Head of caudate nucleus (tissue), 42 donors: ENCODE measurements at regions not wholly inside any gene's neighbourhood (a gene's known extent, or its start where the extent isn't known, plus 50 kb on each side); places are given as distances from the start of the nearest gene placed in this dataset.
"Not testable (repeated sequence)": the region's sequence is repeated elsewhere in the genome, so short reads cannot be mapped to it uniquely, and the experiment has no call there.

Experiments used
- DNase-seq, 42 donors: peaks; one replicate each; pipeline versions ENCODE4 v3.0.0 to v3.0.0-alpha.2; 2020 to 2021; ENCODE audit warnings: mixed read lengths in 7 of 42
- intact Hi-C: fragments of 100-400 bp; cut with DNase I; formaldehyde crosslinking; loops from one replicate; pipeline ENCODE4 v1.15.0; 2022

DNA sequence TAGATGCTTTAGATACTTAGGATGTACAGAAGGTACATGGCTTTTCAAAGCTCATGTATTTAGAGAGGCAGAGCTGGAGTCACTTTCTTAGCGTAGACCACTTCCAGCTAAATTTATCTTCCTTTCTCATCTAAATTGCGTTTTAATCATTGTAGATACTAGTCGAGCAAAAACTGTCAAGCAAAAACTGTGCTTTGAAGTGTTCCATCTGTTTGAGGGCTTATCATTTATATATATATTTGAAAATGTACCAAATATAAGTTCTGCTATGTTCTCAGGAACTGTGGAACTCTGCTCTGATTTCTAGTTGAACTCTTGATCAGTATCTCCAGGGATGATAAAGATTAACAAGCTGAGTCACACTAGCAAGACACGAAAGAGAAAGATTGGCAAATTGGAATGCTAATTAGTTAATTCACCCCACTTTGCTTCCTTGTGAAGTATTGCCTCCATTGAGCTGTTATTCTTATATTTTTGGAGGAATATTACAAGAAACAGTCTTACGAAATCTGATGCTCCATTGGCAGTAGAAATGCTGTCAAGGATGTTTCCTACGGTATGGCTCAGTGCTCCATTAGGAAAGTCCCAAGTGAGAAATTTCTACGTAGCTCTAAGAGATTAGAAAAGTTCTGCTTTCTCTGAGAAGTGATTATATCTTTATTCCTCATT, 310.7 kb downstream of the AEBP2 start:
- DNase-seq, result no peak
- intact Hi-C loops, result no loop called here

- intact Hi-C loops, result no loop called here
Measured at GRCh38 chr12:19751078-19751477, 311.8 kb downstream of the AEBP2 start.

DNA sequence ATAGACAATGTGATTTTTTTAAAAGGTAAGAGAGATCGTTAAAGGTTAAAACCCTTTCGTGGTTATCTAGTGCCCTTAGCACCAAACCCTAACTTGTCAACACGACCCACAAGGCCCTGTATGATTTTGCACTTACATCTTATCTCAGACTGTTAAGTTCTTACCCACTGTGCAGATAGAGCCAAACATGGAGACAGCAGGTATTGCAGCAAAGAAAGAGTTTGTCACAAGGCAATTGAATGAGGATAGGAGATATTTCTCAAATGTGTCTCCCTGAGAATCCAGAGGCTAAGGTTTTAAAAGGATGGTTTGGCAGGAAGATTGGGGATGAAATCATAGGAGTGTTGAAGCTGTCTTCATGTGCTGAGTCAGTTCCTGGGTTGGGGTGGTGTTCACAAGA, 313.4 kb downstream of the AEBP2 start:
- intact Hi-C loops, result no loop called here
- DNase-seq, result no peak

More at GRCh38 chr12:19751078-19751477, 311.8 kb downstream of the AEBP2 start:
- DNase-seq, result no peak

- intact Hi-C loops, result no loop called here
- no peak for DNase-seq
Measured at GRCh38 chr12:19755136-19755535, 315.8 kb downstream of the AEBP2 start.

DNA sequence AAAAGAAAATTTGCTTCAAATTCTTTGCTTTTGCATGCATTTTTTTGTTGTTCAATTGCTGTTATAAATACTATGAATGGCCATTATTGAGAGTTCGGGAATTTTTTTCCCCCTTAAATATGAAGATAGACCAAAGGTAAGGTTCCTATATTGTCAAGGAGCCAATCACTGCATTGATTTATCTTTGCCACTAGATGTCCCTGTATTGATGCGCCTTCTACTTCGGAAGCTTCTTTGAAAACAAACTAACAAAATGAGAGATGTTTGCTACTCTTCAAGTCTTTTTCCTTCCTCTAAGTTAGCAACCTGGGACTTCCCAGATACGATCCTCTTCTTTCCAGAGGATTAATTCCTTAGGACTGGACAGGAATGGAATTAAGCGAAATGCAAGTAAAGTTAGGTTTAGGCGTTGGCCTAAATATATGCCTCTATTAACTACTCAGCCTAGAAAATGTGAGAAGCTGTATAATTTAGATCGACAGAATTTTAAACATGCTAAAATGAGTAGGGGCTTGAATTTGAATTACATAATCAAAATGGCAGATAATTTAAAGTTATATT, 318.1 kb downstream of the AEBP2 start:
- no peak for DNase-seq
- intact Hi-C loops, result no loop called here

DNA sequence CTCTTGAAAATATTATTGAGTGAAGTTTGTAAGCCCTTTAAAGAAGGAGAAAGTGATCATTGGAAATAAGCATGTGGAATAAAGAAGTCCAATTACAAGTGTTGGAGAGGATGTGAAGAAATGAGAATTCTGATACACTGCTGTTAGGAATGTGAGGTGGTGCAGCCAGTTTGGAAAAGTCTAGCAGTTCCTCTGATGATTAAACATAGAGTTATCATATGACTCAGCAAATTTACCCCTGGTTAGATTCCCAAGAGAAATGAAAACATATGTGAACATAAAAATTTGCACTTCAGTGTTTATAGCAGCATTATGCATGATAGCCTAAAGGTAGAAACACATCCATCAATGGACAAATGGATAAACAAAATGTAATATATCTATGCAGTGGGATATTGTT, 319.9 kb downstream of the AEBP2 start:
- no peak for DNase-seq
- intact Hi-C loops, result no loop called here

DNA sequence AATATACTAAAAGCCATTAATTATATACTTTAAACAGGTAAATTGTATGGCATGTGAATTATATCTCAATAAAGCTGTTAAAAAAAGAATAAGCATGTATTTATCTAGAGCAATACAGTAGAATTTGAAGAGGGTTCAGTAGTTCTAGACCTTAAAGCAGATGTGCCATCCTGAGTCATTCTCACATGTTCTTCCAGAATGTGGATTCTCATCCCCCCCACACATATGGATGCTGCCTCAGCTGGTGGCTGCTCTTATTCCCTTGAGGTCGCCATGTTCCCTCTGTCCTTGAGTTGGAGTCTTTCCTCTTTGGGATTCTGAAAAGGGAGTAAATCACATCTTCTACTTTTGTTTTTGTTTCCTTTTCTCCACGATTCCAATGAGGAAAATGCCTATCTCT, 321.3 kb downstream of the AEBP2 start:
- intact Hi-C loops, result no loop called here
- no peak for DNase-seq

GRCh38 chr12:19761463-19761862, 322.2 kb downstream of the AEBP2 start:
- DNase-seq, result no peak
- intact Hi-C loops, result no loop called here

- intact Hi-C loops, result no loop called here
Measured at GRCh38 chr12:19763488-19763887, 324.2 kb downstream of the AEBP2 start.

DNA sequence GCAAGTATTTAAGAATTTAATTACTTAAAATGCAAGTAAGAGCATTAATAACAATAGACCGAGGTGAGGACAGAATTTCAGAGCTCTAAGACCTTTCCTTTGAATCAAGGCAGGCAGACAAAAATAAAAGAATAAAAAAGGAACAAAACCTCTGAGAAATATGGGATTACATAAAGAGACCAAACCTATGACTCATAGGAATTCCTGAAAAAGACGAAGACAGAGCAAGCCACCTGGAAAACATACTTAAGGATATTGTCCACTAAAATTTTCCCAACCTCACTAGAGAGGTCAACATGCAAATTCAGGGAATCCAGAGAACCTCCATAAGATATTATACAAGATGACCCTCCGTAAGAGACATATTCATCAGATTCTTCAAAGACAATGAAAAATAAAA, 325.1 kb downstream of the AEBP2 start:
- intact Hi-C loops, result no loop called here
- DNase-seq, result no peak

More at GRCh38 chr12:19763488-19763887, 324.2 kb downstream of the AEBP2 start:
- peak in 1 of 42 donors; percentile 33 for DNase-seq

DNA sequence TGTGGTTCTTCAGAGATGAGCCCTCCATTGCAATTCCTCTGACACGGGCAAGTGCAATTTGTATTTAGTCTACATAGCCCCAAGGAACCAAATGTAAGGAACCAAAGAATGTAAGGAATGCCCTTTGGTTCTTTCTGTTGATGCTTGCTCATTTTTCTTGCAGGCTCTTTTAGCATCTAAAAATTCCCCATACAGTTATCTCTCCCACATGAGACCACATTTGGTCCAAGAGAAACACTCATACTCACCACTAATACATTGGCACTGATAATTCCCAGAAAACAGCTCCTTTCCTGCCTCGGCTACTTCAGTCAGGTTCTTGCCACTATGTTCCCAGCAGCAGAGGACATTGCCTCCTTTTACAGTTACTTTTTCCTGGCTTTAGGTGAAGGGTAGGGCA, 332.6 kb downstream of the AEBP2 start:
- intact Hi-C loops, result no loop called here
- DNase-seq, result no peak

- intact Hi-C loops, result no loop called here
- no peak for DNase-seq
Measured at GRCh38 chr12:19772776-19773175, 333.5 kb downstream of the AEBP2 start.

- DNase-seq, result no peak
- intact Hi-C loops, result no loop called here
Measured at GRCh38 chr12:19775241-19775640, 335.9 kb downstream of the AEBP2 start.

DNA sequence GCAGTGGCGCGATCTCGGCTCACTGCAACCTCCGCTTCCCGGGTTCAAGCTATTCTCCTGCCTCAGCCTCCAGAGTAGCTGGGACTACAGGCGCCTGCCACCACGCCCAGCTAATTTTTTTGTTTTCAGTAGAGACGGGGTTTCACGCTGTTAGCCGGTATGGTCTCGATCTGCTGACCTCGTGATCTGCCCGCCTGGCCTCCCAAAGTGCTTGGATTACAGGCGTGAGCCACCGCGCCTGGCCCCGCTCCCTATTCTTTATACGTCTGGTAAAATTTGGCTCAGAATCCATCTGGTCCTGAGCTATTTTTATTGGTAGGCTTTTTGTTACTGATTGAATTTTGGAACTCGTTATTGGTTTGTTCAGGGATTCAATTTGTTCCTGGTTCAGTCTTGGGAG, 336.7 kb downstream of the AEBP2 start:
- DNase-seq, intact Hi-C loops: not testable (repeated sequence)

- DNase-seq, result no peak
- intact Hi-C loops, result no loop called here
Measured at GRCh38 chr12:19778172-19778571, 338.9 kb downstream of the AEBP2 start.

DNA sequence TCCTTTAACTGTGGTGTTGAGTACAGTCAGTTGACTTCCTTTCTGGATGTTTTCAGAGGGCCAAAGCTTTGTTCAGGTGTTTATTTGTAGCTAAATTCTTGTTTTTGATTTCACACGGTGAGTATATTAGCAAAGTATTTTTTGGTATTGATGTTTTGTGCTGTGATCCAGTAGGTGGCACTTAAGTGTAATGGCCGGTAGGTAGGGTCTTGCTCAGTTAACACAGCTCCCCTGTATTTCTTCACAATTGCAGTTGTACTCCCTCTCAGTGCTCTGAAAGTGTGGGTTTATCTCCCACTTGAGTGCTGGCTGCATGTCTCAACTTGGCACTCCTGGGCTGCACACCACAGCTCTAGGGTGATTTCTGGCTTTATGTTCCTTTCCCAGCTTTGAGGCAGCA, 339.5 kb downstream of the AEBP2 start:
- intact Hi-C loops, result no loop called here
- DNase-seq, result no peak

GRCh38 chr12:19779395-19780056, 340.2 kb downstream of the AEBP2 start:
- intact Hi-C loops, result no loop called here

GRCh38 chr12:19780460-19780859, 341.2 kb downstream of the AEBP2 start:
- intact Hi-C loops, result no loop called here

More at GRCh38 chr12:19779395-19780056, 340.2 kb downstream of the AEBP2 start:
- peak in 1 of 42 donors; percentile 7 for DNase-seq

DNA sequence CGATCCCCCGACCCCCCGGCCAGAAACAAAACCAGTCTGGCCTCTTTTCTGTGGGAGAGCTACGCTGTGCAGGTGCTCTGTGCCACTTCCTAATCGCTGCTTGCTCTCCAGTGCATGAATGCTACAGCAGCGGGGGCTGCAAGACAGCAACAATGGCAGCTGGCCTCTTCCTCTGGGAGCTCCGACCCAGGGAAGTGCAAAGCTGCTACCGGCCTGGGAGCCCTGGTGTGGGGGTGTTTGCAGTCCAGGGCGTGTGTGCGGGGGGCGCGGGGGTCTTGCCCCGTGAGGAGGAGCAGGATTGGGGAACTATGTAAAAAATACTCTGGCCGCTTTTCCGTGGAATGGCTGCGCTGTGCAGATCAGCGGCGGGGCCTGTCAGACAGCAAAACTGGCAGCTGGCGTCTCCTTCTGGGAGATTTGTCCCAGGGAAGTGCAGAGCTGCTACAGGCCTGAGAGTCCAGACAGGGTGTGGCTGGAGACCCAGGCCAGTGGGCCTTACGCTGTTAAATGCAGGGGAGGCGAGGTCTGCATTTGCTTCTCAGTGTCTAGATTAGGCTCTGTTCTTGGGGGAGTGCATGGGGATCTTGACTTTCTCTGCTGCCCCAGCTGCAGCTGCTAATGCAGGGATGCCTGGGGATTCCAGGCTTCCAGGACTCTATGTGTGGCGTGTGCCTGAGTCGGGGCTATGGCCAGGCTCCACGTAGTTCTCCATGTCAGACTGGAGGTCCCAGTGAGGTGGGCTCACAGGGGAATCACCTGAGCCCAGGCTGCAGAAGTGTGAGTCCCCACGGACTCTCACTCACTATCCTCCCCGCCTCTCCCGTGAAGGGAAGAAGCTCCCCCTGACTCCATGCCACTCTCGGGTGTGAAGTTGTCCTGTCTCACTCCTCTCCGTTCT, 344.5 kb downstream of the AEBP2 start:
- peak in 1 of 42 donors; percentile 4 for DNase-seq
- intact Hi-C loops, result no loop called here

More at GRCh38 chr12:19780460-19780859, 341.2 kb downstream of the AEBP2 start:
- no peak for DNase-seq

- intact Hi-C loops, result no loop called here
- no peak for DNase-seq
Measured at GRCh38 chr12:19792028-19792427, 352.7 kb downstream of the AEBP2 start.
